IPS-NIHi7 (cell line): ENCODE measurements at regions not wholly inside any gene's neighbourhood (a gene's known extent, or its start where the extent isn't known, plus 50 kb on each side); places are given as distances from the start of the nearest gene placed in this dataset.

Source experiments
- DNase-seq: peaks from one replicate; pipeline ENCODE4 v3.0.0; 2012; ENCODE audit warnings: mixed read lengths; ENCODE audit errors: extremely low spot score

DNA sequence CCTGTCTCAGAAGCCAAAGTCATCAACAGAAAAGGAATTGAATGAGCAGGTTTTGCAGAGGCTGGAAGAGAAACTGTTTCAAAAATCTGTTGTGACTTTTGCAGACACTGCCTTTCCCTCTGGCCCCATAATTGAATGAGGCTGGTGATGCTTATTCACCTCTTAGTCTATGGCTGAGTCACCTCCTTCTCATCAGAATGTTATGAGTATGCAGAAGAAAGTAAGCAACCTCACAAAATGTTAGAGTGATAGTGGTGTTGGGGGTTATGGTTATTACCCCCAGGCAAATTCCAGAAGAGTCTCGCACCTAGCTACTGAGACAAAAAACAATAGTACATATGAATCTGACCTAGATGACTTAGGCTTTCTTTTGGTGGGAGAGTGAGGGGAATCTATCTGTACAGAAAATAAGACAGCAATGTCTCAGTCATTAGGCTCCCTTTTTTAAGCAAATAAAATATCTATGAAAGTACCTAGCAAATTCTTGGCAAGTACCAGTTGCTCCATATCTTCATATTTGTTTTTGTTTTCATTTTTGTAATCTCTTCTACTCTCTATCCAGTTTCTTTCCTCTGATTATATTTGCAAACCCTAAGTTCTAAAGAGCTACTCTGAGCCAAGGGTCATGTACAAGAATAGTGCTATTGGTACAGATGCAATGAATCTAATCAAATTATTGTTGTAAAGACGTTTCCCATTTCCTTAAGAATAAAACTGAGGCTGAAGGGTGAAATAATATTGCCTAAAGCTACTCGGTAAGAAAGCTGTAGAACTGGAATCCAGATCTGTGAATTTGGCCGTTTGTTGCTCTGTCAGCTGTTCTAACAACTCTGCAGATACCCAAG, 498.1 kb upstream of the TNC start:
- DNase-seq: no peak

DNA sequence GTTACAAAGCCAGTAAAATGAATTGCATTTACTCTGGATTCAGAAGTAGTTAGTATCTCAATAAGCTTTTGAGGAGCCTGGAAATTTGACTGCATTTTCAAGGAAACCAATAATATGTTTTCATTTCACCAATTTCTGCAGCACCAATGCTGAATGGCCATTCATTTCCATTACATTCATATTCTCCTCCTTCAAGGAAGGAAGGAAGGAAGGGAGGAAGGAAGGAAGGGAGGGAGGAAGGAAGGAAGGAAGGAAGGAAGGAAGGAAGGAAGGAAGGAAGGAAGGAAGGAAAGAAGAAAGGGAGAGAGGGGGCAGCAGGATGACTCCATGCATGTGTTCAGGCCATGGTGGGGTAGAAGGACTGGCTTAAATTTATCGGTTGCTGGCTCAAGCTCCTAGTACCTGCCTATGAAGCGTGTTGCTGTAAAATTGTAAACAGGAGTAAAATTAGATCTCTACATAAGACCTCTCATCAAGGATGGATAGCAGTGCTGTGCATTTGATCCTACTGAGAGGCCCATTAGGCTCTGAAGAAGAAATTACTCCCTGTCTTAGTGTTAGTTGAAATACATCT, 498.8 kb upstream of the TNC start:
- no peak for DNase-seq

- no peak for DNase-seq
These were observed 507.3 kb upstream of the TNC start for GRCh38 chr9:115625251-115625650.

- DNase-seq: no peak
These were observed 508.0 kb upstream of the TNC start for GRCh38 chr9:115625954-115626353.

GRCh38 chr9:115627511-115627910, 509.6 kb upstream of the TNC start:
- DNase-seq: no peak

- DNase-seq: no peak
These were observed 510.5 kb upstream of the TNC start for GRCh38 chr9:115628426-115628825.

DNA sequence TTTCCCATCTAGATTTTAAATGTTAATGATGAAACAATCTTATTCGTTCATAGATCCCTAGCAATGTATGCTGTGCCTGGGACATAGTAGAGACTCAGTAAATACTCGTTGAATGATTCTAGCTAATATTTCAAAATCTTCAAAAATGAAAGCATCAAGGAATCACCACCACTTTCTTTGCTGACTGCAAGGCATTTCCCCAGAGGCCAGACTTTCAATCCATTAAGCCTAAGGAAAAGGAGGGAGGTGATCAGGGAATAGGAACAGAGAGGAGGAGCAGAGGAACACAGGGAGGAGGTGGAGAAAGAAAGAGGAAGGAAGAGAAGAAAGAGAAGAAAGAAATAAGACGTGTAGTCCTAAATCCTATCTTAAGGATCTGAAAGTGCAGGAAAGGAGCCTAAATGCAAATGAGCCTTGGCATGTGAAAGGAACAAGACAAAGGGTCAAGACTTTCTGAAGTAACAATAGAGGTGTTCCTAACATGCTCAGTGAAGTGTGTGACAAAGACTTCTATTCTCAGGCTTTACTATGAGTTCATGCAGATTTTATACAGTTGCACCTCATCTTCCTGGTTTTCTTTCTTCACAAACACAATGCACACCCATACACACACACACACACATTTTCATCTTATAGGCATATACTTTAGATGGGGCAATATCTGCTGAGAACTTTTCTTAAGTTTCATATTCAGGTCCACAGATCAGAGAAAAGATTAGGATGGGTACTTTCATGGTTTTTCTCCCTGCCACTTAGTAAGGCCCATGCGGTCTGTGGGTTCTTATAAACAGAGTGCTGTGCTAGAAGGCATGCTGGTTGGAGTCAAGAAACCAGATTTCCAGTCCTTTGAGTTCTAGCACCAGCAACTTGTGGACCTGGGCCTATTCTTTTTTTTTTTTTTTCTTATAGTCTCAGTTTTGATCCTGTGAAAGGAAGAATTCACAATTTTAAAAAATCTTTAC, 512.2 kb upstream of the TNC start:
- DNase-seq: no peak

- no peak for DNase-seq
These were observed 514.4 kb upstream of the TNC start for GRCh38 chr9:115632391-115632790.

DNA sequence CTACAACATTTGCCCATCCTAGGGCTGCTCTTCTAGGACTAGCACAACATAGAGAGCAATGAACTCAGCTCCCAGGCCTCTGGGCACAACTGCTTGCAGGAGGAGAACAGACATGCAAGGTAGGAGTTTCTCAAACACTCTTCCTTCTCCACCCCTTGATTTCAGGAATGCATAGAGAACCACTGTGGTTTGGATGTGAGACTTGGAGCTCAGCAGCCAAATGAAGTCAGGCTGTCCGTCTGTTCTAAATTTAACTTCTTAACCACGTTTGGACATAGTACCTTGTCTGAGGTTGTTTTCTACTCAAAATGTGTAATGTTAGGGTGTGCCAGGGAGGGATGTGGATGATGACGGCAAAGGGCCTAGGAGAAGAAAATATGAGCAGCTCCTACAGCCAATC, 515.1 kb upstream of the TNC start:
- no peak for DNase-seq

GRCh38 chr9:115635680-115636383, 517.8 kb upstream of the PAPPA start:
- DNase-seq: no peak

- no peak for DNase-seq
These were observed 517.0 kb upstream of the PAPPA start for GRCh38 chr9:115636596-115636995.

GRCh38 chr9:115637661-115638060, 515.9 kb upstream of the PAPPA start:
- DNase-seq: no peak

DNA sequence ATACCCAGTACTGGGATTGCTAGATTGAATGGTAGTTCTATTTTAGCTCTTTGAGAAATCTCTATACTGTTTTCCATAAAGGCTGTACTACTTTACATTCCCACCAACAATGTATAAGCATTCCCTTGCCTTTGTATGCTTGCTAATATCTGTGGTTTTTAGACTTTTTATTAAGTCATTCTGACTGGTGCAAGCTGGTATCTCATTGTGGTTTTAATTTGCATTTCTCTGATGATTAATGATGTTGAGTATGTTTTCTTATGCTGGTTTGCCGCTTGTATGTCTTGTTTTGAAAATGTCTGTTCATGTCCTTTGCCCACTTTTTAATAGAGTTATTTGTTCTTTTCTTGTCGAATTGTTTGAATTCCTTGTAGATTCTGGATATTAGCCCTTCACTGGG, 512.7 kb upstream of the PAPPA start:
- DNase-seq: no peak

DNA sequence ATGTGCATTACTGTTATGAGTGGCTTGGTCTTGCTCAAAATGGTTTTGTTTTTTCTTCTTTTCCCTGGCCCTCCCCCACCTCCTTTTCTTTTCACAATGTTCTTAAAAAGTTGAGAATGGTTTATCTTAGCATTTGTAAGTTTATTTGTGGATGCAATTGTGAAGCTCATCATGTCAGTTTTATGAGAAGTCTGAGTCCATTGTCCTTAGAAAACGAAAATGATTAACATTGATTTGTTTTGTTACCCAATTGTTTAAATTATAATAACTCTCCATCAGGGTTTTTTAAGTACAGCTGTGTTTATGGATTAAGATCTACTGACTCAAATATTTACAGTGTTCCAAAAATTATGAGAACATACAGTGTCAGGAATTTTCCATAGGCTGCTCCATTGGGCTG, 511.3 kb upstream of the PAPPA start:
- DNase-seq: no peak

DNA sequence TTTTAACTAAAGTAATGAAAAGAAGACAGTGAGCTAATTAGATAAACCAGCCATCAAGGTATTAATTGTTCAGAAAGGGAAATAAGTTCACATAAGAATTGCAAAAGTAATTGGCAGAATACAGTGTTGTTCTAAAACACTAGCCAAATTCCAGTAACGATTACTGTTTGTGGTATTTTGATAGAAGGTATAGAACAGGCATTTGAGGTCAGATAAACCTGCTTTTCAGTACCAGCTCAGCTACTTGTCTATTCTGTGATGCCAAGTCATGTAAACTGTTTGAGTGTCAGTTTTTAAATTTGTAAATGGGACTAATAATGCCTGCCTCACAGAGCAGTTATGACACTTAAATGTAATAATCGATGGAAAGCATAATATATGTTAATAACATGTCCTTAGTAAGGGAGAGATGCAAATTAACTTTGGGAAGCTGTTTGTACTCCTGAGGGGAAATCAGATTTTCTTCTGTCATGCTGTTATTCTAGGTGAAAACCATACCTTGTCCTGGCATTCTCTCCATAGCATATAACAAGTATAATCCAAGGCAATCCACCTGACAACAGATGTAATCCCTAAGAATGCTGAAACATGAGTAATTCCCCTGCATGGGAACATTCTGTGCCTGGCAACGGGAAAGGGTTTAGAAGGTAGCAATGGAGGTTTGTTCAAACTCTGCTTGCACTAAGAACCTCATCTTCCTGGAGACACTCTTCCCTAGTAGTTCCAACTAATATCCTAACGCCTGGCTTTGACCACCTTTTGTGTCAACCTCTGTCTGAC, 509.5 kb upstream of the PAPPA start:
- no peak for DNase-seq

DNA sequence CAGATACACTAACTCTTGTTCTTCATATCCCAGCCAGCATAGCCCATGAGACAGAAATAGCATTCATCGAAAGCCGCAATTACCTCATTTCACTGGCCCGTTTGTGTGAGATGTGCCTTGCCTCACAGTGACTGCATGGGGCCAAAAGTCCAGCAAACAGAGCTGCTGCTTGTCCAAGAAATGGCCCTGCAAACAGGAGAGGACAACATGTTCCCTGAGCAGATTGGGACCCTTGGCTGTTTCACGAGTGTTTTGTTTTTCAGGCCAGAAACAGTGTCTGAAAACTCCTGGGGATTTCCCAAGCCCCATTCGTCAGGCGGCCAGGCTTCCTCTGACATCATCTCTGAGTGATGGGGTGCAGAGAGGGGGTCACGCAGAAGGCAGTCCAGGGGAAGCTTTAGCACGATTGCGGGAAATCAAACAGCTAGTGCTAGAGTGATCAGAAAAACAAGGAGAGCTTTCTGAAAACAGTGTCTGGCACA, 503.6 kb upstream of the PAPPA start:
- no peak for DNase-seq

- no peak for DNase-seq
These were observed 502.8 kb upstream of the PAPPA start for GRCh38 chr9:115650768-115651167.

DNA sequence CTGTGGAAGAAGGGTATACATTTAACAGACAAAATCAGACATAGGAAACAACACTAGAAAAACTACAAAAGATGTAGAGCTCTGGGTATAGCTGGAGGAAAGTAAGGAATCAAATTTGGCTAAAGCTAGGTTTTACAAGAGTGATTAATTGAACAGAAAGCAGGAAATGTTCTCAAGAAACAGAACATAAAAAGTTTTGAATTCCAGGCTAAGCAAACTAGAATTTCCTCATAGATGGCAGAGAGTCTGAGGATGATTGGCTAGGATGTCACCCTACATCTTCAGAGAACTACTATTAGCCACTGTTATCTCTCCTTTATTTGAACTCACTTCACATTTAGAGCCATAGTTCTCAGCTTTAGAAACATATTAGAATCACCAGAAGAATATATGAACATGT, 502.1 kb upstream of the PAPPA start:
- DNase-seq: no peak

DNA sequence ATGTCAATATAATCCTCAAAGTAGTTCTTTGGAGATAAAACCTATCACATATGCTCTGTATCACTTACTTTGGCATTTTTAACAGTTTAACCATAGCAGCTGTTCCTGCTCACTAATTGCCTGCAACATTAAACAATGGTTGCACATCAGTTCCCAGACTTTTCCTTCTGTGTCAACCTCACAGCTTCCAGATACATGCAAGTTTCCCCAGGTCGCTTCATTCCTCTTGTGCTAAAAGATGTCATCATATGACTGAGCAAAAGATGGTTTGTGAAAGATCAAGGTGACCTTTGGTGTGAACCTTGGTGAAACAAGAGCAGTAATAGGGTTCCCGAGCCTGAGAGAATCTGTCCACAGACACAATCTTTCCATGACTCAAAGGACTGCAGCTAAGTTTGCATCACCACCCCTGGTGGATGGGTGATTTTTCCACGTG, 500.4 kb upstream of the PAPPA start:
- DNase-seq: no peak

DNA sequence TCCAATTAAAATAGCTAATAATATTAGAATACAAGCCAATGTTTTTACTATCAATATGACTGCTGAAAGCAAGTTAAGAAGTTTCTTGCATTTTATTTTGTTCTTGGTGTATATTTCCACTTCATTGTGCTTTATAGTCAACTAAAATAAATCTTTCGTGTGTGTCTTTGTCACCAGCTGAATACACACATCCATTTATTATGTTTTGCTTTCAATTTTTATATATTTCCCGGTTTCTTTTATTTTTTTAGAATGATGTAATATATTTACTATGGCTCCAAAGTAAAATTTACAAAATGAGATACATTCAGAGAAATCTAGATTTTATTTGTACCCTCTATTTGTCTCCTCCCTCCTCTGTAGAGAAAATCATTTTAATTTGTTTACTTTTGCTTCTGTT, 495.9 kb upstream of the PAPPA start:
- no peak for DNase-seq

- DNase-seq: no peak
These were observed 488.1 kb upstream of the PAPPA start for GRCh38 chr9:115665519-115665918.
